ENCODE measurements at regions not wholly inside any gene's neighbourhood (a gene's known extent, or its start where the extent isn't known, plus 50 kb on each side); places are given as distances from the start of the nearest gene placed in this dataset.

GRCh38 chr5:173834071-173834771 lies 53.9 kb upstream of the CPEB4 start:
- Histone ChIP-seq H3F3A (ENCODE audit: insufficient read depth, low read length) (no peaks in the 10 kb centered on the region), H4K20me1 (ENCODE audit: insufficient read depth, low read length) (no peaks in the 10 kb centered on the region), H3K27me3 (replicated peaks; ENCODE audit: insufficient read depth, low read length) (no peaks in the 10 kb centered on the region), H3K27ac (ENCODE audit: low read length) (no peak overlapping the region), H2AFZ (ENCODE audit: low read length) (no peak overlapping the region), H3K4me1 (ENCODE audit: low read length) (peaks cover 5% of the 10 kb centered on the region), H3K9me2 (replicated peaks; ENCODE audit: insufficient read depth, low read length) (no peaks in the 10 kb centered on the region), H3K9ac (ENCODE audit: low read length) (no peak overlapping the region), H3K79me2 (ENCODE audit: low read length) (no peaks in the 10 kb centered on the region), H3K4me2 (ENCODE audit: low read depth, low read length) (no peak overlapping the region), H3K36me3 (replicated peaks; ENCODE audit: insufficient read depth, low read length) (no peaks in the 10 kb centered on the region), H3K9me3 (replicated peaks; ENCODE audit: insufficient read depth, low read length) (no peaks in the 10 kb centered on the region), H3K4me3 (ENCODE audit: low read length) (no peak overlapping the region)
- TF ChIP-seq EZH2phosphoT487 (IDR thresholded peaks at IDR 0.05; ENCODE audit: low read length): no peak
- TF ChIP-seq, protein P1, sequence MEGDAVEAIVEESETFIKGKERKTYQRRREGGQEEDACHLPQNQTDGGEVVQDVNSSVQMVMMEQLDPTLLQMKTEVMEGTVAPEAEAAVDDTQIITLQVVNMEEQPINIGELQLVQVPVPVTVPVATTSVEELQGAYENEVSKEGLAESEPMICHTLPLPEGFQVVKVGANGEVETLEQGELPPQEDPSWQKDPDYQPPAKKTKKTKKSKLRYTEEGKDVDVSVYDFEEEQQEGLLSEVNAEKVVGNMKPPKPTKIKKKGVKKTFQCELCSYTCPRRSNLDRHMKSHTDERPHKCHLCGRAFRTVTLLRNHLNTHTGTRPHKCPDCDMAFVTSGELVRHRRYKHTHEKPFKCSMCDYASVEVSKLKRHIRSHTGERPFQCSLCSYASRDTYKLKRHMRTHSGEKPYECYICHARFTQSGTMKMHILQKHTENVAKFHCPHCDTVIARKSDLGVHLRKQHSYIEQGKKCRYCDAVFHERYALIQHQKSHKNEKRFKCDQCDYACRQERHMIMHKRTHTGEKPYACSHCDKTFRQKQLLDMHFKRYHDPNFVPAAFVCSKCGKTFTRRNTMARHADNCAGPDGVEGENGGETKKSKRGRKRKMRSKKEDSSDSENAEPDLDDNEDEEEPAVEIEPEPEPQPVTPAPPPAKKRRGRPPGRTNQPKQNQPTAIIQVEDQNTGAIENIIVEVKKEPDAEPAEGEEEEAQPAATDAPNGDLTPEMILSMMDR (IDR thresholded peaks at IDR 0.05; ENCODE audit: low read length): no peak
- no peak for TF ChIP-seq EZH2 (optimal IDR thresholded peaks at IDR 0.05; ENCODE audit: low read depth, low read length)
- no peak for DNase-seq

GRCh38 chr5:173835131-173835530 lies 53.0 kb upstream of the CPEB4 start:
- DNase-seq: no peak
- no peak overlapping the region for H3K9ac ChIP-seq (ENCODE audit: low read length)
- H3K79me2 ChIP-seq (ENCODE audit: low read length): no peaks in the 10 kb centered on the region
- H3K4me3 ChIP-seq (ENCODE audit: low read length): no peak overlapping the region
- no peaks in the 10 kb centered on the region for H4K20me1 ChIP-seq (ENCODE audit: insufficient read depth, low read length)
- H3K27ac ChIP-seq (ENCODE audit: low read length): no peak overlapping the region
- no peaks in the 10 kb centered on the region for H3K9me3 ChIP-seq (replicated peaks; ENCODE audit: insufficient read depth, low read length)
- H3K4me1 ChIP-seq (ENCODE audit: low read length): peaks cover 8% of the 10 kb centered on the region
- no peak overlapping the region for H2AFZ ChIP-seq (ENCODE audit: low read length)
- no peaks in the 10 kb centered on the region for H3K36me3 ChIP-seq (replicated peaks; ENCODE audit: insufficient read depth, low read length)
- no peaks in the 10 kb centered on the region for H3K27me3 ChIP-seq (replicated peaks; ENCODE audit: insufficient read depth, low read length)
- TF ChIP-seq EZH2phosphoT487 (IDR thresholded peaks at IDR 0.05; ENCODE audit: low read length): no peak
- no peaks in the 10 kb centered on the region for H3K9me2 ChIP-seq (replicated peaks; ENCODE audit: insufficient read depth, low read length)
- H3K4me2 ChIP-seq (ENCODE audit: low read depth, low read length): no peak overlapping the region
- peaks cover 5% of the 10 kb centered on the region for H3F3A ChIP-seq (ENCODE audit: insufficient read depth, low read length)

DNA sequence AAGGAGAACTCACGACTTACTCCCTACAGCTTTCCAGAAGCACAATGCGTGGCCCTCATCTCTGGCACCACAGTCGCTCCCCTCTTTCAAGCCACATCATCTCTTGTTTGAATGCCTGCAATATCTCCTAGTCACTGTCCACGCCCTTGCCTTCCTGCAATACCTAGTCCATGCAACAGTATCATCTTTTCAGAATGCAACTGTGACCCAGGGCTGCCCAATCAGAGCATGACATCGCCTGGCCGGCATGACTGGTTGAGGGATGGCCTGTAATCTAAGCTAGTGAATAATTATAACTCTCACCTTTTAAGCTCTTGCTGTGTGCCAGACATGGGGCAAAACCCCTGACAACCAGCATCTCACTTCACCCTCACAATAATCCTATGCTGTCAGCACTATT lies 52.5 kb upstream of the CPEB4 start:
- H3K9me3 ChIP-seq (replicated peaks; ENCODE audit: insufficient read depth, low read length): no peaks in the 10 kb centered on the region
- no peaks in the 10 kb centered on the region for H3K36me3 ChIP-seq (replicated peaks; ENCODE audit: insufficient read depth, low read length)
- no peaks in the 10 kb centered on the region for H3K9me2 ChIP-seq (replicated peaks; ENCODE audit: insufficient read depth, low read length)
- peaks cover 10% of the 10 kb centered on the region for H3F3A ChIP-seq (ENCODE audit: insufficient read depth, low read length)
- H2AFZ ChIP-seq (ENCODE audit: low read length): no peak overlapping the region
- H3K4me2 ChIP-seq (ENCODE audit: low read depth, low read length): no peak overlapping the region
- TF ChIP-seq EZH2phosphoT487 (IDR thresholded peaks at IDR 0.05; ENCODE audit: low read length) (no peak), EZH2 (optimal IDR thresholded peaks at IDR 0.05; ENCODE audit: low read depth, low read length) (no peak)
- TF ChIP-seq, protein P1 (IDR thresholded peaks at IDR 0.05; ENCODE audit: low read length): no peak
- no peak for DNase-seq
- H4K20me1 ChIP-seq (ENCODE audit: insufficient read depth, low read length): no peaks in the 10 kb centered on the region
- no peak overlapping the region for H3K9ac ChIP-seq (ENCODE audit: low read length)
- no peak overlapping the region for H3K27ac ChIP-seq (ENCODE audit: low read length)
- H3K27me3 ChIP-seq (replicated peaks; ENCODE audit: insufficient read depth, low read length): no peaks in the 10 kb centered on the region
- no peaks in the 10 kb centered on the region for H3K79me2 ChIP-seq (ENCODE audit: low read length)
- H3K4me3 ChIP-seq (ENCODE audit: low read length): no peak overlapping the region
- peaks cover 13% of the 10 kb centered on the region for H3K4me1 ChIP-seq (ENCODE audit: low read length)

DNA sequence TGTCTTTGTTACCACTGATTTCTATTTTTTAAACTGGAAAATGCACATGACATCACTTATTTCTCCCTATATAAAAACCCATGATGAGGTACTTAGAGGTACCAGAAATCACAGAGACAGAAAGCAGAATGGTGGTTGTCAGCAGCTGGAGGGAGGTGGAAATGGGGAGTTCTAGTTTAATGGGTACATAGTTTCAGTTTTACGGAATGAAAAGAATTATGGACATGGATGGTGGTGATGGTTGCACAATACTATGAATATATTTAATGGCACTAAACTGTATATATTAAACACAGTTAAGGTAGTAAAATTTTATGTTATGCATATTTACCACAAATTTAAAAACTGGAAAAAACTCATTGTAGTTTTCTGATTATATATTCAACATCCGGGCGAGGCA lies 50.5 kb upstream of the CPEB4 start:
- Histone ChIP-seq H3K79me2 (ENCODE audit: low read length) (no peaks in the 10 kb centered on the region), H3K4me3 (ENCODE audit: low read length) (no peak overlapping the region), H3F3A (ENCODE audit: insufficient read depth, low read length) (peaks cover 10% of the 10 kb centered on the region), H3K27me3 (replicated peaks; ENCODE audit: insufficient read depth, low read length) (no peaks in the 10 kb centered on the region), H3K4me1 (ENCODE audit: low read length) (peaks cover 15% of the 10 kb centered on the region), H3K9me3 (replicated peaks; ENCODE audit: insufficient read depth, low read length) (no peaks in the 10 kb centered on the region), H2AFZ (ENCODE audit: low read length) (no peak overlapping the region), H3K27ac (ENCODE audit: low read length) (no peak overlapping the region), H3K9ac (ENCODE audit: low read length) (no peak overlapping the region), H3K4me2 (ENCODE audit: low read depth, low read length) (no peak overlapping the region), H3K36me3 (replicated peaks; ENCODE audit: insufficient read depth, low read length) (no peaks in the 10 kb centered on the region), H3K9me2 (replicated peaks; ENCODE audit: insufficient read depth, low read length) (no peaks in the 10 kb centered on the region), H4K20me1 (ENCODE audit: insufficient read depth, low read length) (no peaks in the 10 kb centered on the region)
- TF ChIP-seq EZH2 (optimal IDR thresholded peaks at IDR 0.05; ENCODE audit: low read depth, low read length) (no peak), EZH2phosphoT487 (IDR thresholded peaks at IDR 0.05; ENCODE audit: low read length) (no peak)
- TF ChIP-seq, protein P1 (IDR thresholded peaks at IDR 0.05; ENCODE audit: low read length): no peak
- DNase-seq: no peak
